Activated CD4-positive, alpha-beta T cell treated with anti-CD3 and anti-CD28 coated beads for 4 hours (primary cell): ENCODE measurements at regions not wholly inside any gene's neighbourhood (a gene's known extent, or its start where the extent isn't known, plus 50 kb on each side); places are given as distances from the start of the nearest gene placed in this dataset.

Source experiments
- DNase-seq, 2 donors: peaks; one replicate each; pipeline ENCODE4 v3.0.0-alpha.2; 2020

DNA sequence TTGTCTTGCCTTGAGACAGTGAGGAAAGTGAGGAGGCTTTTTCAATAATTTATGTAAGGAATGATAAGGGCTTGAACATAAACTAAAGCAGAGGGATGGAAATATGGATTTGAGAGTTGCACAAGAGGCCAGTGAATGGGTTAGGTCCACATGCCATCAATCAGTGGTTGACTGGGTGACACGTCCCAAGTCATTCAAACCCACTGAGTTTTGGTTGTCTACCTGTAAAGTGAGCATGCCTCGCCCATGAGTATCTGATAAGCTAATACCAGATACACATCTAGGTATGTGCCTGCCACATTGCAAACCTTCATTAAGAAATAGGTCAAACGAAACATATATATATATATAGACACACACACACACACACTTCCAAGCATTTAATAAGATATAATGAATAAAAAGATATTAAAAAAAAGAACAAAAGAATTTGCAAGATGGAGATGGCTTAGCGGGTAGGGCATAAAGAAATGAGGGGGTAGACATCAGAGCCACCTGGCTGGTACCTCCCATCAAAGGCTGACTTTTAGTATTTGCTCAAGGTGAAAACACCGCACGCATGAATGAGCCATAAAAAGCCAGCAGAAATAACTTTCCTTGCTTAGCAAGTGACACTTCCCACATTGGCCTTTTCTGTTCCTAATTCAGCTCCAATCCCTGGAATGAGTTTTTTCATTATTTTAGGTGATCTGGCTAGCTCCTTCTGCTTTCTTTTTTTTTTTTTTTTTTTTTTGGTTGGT is 109.1 kb upstream of the GGTLC1 start:
- DNase-seq = no peak

DNA sequence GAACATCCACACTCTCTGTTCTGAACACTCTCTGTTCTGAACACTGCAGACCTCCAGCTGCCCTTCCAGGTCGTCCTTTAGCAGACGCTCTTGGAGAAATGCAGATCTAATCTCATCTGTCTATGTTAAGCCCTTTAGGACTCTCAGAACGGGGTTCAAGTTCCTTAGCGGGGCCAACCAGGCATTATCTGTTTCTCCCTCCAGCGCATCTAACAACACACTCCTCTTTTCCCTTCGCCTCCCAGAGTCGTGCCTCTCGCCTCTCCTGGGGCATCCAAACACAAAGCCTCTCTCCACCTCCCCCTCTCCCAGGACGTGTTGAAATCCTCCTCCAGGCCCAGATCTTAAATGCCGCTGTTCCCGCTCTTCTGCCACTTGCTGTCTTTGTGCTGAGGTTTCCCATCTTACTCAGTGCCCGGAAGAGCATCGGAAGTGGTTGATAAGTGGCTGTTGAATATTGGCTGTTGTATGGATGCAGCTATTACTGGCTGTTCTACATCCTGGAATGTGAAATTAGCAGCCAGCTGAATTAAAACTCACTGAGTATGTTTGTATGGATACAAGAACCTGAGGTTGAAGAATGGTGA is 108.4 kb upstream of the GGTLC1 start:
- no peak for DNase-seq

DNA sequence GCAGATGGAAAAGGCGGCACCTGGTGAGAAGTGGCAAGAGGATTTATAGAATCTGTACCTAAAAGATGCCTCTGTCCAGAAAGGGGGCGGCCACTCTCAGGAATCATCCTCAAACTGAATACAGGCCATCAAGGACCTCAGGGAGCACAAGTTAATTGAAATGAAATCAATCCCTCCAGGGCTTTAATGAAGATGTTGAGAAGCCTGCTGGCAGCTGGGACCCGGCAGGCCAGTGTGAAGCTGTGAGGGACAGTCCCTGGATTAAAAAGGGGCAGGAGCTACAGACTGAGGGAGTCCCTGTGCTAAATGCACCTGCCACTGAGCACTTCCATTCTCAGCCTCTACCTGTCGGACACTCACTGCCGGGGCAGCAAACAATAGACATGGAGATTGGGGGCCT is 107.7 kb upstream of the GGTLC1 start:
- DNase-seq = no peak

DNA sequence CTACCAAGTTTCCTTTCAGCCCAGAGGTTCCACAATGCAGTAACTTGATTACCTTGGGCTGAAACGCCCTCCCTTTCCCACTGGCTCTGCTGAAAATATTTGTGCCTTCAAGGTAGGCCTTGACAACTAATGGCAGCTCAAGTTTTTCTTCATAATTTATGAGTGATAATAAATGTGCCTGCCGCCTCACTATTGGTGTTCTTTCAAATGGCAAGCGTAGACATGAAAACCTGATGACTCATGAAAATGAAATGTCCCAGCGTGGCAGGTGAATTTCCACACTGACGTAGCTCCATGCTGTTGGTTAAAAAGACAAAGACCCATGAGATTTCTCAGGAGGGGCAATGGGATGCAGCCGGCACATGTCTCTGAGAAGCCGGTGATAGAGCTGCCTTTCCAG is 107.2 kb upstream of the GGTLC1 start:
- DNase-seq = no peak

DNA sequence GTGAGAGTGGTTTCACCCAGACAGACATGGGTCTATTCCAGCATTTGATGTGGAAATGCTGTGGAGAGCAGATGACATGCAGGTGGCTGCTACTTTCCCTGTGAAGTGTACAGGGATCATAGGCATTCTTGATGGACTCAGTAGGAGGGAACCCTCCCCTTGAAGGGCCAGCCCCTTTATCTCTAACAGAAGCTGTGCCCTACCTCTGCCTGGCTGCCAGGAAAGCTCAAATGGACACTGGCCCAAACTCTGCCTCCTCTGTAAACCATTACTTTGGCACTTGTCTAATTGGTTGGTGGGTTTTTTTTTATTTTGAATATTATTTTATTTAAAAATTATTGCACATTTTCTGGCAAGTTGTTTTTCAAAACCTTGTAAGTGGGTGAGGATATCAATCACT is 106.7 kb upstream of the GGTLC1 start:
- no peak for DNase-seq

DNA sequence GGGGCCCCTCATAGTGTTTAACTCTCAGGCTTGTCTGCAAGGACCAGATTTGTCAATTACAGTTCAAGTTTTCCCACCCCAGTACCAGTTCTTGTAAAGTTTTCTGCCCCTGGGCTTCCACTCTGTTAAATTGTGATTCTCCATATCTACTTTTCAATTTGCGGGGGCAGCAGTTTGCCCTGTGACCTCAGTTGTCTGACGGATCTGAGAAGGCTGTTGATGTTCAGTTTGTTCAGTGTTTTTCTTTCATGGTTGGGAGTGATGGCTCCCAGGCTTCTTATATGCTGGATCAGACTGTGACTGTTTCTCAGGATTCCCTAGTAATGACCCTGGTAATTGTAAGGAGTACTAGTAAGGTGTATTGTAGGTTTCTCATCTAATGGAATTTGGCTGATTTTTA is 101.0 kb upstream of the GGTLC1 start:
- DNase-seq = no peak

DNA sequence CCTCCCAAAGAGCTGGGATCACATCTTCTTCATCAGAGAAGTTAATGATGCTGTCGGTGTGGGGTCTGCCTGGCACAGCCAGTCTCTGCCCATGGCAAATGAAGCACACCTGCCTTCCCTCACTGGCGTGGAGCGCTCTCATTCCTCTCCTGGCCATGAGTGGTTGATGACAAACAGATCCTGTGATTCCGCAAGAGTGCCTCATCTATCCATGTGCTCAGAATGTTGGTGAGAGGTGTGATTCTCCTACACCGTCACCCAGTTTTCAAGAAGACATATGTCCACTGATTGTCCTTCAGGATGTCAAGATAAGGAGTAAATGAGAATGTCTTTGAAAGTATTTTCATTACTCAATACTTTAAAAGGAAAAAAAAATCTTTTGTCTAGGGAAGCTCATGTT is 97.5 kb upstream of the GGTLC1 start:
- no peak for DNase-seq

DNA sequence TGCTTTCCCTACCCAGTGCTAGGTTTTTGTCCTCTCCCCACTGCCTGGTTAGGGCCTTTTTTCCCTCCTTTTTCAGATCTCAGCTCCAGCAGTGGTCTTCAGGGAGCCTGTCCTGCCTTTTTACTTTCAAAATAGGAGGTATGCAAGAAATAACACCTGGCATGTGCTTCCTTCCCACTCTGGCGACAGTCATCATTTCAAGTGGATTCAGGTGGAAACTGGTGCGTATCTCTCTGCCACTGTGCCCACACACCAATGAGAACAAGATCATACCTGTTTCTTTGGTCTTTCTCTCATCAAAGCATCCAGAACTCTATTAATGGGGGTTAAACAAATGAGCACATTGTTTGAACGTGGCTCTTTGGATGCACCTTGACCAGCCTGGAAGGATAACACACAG is 95.7 kb upstream of the GGTLC1 start:
- no peak for DNase-seq

DNA sequence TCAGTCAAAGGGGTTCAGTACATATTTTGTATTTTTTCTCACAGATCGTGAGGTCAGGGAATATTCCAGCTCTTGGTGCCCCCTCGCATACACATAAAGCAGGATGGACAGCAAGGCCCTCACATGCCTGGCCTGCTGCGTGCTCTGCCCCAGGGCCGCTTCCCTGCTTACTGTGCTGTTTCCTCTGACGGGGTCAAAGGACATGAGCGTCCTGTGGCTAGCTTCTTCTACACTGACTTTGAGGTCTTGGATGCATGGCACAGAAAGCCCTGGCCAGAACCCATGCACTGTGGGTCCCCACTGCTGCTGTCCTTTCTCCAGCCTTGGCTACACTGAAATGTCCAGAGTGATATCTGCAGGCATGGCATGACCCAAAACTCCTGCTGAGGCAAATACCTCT is 92.5 kb upstream of the GGTLC1 start:
- no peak for DNase-seq

DNA sequence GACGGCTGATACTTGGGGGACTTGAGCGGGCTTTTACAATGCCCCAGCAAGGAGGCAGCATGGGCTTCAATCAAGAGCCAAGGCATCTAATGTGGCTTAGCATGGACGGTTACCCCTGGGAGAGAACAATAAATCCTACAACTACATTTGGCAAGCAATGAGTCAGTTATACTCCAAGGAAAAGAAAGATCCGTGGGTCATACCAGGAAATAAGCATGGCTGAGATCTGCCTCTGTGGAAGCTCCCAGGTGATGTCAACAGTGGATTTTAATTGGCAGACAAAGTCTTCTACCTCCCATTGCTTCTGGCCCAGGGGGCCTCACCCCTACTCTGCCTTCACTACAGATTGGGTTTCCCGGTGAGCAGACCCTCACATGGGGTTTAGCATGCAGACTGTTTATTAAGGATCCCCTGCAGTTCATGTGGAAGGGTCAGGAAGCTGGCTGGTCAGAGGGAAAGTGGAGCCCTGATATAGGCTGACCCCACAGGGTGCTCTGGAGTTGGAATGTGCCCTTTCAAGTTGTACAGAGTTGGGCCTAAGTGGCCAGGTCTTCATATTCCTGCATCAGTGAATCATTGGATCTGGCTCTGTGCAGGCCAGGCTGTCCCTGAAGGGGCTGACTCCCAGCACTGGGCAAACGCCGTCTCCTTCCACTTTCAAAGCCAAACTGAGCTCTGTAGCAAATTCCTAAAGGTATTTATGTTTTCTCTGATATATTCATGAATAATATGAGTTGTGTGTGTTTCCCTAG is 91.3 kb upstream of the GGTLC1 start:
- DNase-seq = no peak

DNA sequence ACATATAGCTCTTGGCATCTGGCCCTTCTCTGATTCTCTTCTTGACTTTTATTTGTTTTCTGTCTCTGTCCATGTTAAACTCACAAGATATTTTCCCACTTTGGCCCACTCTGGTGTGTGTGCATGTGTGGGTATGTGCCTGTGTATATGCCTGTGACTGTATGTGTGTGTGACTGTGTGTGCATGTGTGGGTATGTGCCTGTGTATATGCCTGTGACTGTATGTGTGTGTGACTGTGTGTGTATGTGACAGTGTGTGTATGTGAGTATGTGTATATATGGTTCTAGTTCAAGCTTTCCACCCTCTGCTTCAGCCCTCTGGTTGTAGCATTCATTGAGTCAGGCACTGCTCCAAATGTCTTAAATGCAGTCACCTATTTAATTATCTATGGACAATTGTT is 88.6 kb upstream of the GGTLC1 start:
- no peak for DNase-seq

DNA sequence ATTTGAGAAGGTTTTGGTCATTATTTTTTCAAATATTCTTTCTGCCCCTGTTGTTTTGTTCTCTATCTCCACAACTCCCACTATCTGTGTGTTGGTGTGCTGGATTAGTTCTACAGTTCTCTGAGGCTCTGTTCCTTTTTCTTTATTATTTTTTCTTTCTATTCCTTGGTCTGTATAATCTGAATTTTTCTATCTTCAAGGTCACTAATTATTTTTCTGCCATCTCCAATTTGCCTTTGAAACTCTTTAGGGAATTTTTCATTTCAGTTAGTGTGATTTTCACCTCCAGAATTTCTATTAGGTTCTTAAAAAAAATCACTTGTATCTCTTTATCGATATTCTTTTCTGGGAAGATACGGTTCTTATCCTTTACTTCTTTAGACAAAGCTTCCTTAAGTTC is 82.1 kb upstream of the GGTLC1 start:
- DNase-seq = no peak

DNA sequence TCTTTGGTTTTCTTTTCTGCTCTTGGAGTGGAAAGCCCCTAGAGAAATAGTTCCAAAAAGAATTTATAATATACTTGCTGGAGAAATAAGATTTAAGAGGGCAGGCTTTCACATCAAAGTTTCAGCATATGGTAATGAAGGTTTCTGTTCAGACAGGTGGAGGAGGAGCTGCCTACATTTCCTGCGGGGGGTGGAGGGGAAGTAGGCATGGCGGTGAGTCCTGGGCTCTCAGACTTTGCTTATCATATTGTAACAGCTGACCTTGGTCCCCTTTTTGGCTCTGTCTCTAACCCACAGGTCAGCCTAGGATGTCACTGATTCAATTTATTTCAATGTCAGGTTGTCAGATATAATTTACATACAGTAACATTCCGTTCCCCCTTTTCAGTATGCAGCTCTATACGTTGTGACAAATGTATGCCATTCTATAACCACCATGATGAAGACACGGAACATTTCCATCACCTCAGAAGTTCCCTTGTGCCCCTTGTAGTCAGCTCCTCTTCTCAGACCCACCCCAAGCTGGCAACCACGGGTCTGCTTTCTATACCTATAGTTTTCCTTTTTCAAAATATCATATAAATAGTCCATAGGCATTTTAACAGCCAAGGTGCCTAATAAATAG is 77.6 kb upstream of the GGTLC1 start:
- peak; percentile 26 to 31 for DNase-seq

DNA sequence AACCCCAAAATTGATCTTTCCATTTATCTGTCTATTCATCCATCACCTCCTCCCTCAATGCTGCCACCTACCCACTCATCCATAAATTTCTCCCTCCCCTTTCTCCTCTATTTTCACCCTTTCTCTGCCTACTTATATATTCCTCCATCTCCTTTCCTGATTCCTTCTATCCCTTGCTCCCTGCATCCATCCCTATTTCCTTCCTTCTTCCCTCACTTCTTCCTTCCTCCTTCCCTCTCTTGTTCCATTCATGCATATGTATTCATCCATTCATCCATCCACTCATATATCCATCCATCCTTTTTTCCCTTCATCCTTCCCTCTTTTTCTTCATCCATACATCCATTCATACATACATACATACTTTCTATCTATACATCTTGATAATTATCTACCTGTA is 76.3 kb upstream of the GGTLC1 start:
- DNase-seq = no peak

DNA sequence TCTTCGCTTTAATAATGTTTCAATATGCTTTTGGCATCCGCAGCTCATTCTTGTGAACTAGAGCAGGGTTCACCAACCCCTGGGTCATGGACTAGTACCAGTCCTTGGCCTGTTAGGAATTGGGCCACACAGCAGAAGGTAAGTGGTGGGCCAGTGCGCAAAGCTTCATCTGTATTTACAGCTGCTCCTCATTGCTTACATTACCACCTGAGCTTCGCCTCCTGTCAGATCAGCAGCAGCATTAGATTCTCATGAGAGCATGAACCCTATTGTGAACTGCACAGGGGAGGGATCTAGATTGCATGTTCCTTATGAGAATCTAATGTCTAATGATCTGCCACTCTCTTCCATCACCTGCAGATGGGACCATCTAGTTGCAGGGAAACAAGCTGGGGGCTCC is 75.5 kb upstream of the GGTLC1 start:
- DNase-seq = no peak

DNA sequence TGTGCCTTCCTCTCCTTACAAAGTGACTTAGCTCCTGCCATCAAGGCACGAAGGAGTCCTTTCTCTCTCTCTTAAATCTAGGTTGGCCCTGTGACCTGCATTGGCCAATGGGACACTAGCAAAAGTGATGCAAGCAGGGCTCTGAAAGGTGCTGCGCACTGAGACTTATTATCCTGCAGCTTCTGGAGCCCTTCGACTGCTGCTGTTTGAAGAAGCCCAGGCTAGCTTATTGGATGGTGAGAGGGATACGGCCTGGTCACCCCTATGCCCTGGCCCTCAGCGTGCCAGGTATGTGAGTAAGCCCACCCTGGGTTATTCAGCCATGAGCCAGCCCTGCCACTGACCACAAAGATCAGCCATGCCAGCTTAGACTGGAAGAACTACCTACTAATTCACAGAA is 74.5 kb upstream of the GGTLC1 start:
- DNase-seq = no peak

DNA sequence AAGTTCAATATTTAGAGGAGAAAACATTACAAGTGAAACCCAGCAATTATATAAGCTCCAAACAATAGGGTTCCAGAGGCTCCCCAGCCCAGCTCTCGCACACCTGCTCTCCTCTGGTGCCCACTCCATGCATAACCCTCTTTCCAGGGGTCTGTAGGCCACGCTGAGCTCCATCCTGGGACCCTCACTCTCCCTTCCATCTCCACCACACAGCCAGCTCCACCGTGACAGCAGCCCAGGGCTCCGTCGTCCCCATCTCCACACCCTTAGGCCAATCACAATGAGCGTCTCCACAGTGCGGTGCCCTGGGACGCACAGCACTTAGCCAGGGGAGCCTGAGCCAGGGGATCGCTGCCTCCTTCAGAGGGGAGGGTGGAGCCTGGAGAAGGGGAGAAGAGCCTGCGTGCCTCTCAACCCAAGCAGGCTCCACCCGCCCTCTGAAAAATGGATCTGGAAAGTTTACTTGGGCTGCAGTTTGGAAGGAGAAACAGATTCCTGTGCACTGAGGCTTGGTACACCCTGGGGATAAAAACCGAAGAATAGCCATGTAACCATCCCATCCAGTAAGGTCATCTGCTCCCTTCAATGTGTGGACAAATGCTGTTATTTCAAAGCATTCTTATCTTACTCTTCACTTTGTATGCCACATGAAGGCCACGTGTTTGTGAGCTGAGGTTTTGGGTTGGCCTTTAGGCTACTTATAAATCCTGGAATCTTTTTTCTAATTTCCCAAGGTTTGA is 72.4 kb upstream of the GGTLC1 start:
- DNase-seq = no peak

DNA sequence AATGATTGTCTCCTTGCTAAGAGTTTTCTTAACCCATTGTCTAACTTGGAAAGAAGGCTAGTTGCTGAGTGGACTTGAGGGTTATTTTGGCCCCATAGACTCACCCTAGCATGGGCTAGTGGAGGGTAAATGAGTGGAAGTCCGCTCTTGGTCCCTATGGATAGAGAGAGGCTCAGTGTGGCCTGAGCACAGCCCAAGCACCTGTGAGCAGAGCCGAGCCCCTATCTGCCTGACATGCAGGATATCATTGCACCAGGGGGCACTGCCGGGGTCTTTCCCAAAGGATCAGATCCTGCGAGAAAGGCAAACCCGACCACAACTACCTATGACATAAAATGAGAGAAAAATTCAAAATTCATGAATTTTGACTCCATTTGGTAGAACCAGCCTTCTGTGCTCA is 70.6 kb upstream of the GGTLC1 start:
- no peak for DNase-seq

DNA sequence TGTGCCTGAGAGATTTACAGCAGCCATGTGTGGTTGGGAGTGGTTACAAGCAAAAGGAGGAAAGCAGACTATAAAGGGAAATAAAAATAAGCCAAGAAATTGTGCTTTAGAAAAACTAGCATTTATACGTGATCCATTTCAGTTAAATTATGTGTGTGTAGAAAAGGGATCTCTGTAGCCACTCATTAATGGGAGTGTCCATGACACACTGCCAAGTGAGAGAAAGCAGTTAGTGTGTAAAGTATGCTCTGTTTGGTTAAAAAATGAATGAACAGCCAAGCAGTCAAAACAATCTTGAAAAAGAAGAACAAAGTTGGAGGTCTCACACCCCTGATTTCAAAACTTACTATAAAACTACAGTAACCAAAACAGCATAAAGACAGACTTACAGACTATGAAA is 67.9 kb upstream of the GGTLC1 start:
- no peak for DNase-seq

DNA sequence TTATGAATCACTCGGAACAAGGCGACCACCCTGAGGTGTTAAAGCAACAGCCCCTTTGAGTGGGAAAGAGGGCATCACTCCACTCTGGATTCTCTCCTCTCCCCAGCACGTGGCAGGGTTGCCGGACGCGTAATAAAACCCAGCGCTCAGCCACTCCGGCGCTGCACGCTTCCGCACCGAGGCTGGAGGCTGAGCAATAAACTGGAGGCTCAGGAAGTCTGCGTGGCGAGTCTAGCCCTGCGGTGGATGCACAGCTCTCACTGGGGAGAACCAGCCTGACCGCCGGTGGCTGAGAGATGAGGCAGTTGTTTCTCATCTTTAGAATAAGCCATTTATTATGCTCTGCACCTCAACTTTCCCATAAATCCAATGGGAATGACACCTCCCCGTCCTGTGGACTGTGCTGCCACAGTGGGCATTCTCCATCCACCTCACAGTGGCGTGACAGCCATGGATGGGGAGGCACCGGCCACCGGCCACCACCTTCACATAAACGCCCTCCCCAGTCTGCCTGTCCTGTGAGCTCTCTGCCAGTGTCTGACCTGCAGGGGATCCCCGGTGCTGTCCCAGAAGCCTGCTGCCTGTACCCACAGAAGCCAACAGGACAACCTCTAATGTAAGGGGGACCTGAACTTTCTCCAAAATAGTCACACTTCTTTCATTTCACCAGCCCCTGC is 64.2 kb upstream of the GGTLC1 start:
- no peak for DNase-seq

DNA sequence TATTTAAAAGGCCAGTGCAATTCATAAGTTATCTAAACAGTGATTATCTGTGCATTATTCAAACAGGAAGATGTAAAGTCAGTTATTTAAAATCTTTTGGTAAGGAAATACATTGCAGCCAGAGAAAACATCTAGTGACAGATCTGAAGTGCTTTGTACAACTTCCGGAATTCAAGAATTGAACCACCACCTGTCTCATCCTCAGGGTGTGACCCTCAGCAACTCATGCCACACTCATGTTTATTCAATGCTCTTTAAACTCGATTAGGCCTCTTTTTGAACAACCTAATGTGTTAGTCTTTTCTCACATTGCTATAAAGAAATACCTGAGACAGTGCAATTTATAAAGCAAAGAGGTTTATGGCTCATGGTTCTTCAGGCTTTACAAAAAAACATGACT is 62.6 kb upstream of the GGTLC1 start:
- no peak for DNase-seq

DNA sequence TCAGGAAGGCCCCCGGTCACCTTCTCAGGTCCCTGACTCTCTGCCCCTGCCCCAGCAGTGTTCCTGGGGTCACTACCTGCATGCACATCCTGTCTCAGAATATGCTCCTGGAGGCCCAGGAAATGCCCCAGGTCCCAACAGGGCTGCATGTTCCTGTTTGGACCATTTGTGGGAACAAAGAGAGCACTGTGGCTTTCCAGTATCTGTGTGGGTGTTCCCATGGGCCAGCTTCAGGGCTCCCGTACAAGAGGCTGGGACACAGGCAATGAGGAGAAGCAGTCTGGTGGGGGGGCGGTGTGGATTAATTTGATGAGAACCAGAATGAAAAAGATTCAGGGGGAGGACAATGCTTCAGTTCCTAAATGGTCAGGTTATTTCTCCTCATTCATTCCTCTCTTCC is 61.5 kb upstream of the GGTLC1 start:
- no peak for DNase-seq

DNA sequence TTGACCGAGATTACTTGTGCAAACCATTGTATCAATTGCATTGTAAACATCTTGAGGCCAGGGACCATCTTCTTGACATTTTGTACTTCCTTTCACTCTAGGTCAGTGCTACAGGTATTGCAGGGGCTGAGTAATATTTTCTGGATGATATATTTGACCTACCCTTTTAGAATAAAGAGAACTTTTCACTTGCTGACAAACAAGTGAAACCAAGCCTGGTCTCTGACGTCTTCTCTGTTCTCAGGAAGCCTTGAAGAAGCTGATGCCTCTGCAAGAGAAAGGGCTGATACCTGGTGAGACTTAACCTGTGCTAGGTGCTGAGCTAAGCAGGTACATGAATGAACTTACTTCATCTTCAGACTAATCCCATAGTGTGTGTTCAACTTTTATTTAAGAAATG is 60.5 kb upstream of the GGTLC1 start:
- no peak for DNase-seq
